Brain microvascular endothelial cell (primary cell): ENCODE measurements at regions not wholly inside any gene's neighbourhood (a gene's known extent, or its start where the extent isn't known, plus 50 kb on each side); places are given as distances from the start of the nearest gene placed in this dataset.

Experiments used
- DNase-seq: peaks from one replicate; pipeline ENCODE4 v3.0.0-alpha.2; 2020
- H3K27ac ChIP-seq: fragments of 250-450 bp; sonication (Bioruptor Pico); 2 replicates; pipeline ENCODE4 v1.5.1; 2020; ENCODE audit warnings: mild to moderate bottlenecking, moderate library complexity
- H3K27me3 ChIP-seq: fragments of 250-450 bp; sonication (Bioruptor Pico); replicated peaks from 2 replicates; pipeline ENCODE4 v1.5.1; 2020; ENCODE audit warnings: mild to moderate bottlenecking
- H3K36me3 ChIP-seq: fragments of 250-450 bp; sonication (Bioruptor Pico); replicated peaks from 2 replicates; pipeline ENCODE4 v1.5.1; 2020; ENCODE audit warnings: mild to moderate bottlenecking
- H3K4me3 ChIP-seq: 2 replicates; pipeline ENCODE4 v1.5.1; 2011; ENCODE audit warnings: low read depth, mild to moderate bottlenecking, control low read depth, low read length, moderate library complexity
- in situ Hi-C: cut with HindIII; loops from 2 replicates; pipeline ENCODE4 v1.10.0; 2017; ENCODE audit warnings: low sequenced_read_pairs, low pct_ligation_motif_present
- TF ChIP-seq, protein P1 (sequence below): IDR thresholded peaks from 2 replicates; pipeline ENCODE4 v1.5.1; 2011; ENCODE audit warnings: low read depth, mild to moderate bottlenecking, moderate library complexity, low read length, control low read depth, inconsistent platforms; ENCODE audit errors: missing control alignments

DNA sequence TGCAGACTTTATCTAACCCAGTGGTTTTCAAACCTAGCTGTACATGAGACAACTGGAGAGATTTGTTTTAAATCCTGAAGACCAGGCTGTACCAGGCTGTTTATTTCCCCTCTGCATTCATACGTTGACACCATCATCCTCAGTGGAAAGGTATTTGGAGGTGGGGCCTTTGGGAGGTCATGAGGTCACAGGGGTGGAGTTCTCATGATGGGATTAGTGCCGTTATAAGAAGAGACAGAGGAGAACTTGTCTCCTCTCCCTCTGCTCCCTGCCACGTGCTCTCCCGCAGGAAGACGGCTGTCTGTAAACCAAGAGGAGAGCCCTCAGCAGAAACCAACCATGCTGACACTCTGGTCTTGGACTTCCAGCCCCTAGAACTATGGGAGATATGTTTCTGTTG, 165.4 kb downstream of the ADSS2 start:
- TF ChIP-seq, protein P1, sequence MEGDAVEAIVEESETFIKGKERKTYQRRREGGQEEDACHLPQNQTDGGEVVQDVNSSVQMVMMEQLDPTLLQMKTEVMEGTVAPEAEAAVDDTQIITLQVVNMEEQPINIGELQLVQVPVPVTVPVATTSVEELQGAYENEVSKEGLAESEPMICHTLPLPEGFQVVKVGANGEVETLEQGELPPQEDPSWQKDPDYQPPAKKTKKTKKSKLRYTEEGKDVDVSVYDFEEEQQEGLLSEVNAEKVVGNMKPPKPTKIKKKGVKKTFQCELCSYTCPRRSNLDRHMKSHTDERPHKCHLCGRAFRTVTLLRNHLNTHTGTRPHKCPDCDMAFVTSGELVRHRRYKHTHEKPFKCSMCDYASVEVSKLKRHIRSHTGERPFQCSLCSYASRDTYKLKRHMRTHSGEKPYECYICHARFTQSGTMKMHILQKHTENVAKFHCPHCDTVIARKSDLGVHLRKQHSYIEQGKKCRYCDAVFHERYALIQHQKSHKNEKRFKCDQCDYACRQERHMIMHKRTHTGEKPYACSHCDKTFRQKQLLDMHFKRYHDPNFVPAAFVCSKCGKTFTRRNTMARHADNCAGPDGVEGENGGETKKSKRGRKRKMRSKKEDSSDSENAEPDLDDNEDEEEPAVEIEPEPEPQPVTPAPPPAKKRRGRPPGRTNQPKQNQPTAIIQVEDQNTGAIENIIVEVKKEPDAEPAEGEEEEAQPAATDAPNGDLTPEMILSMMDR, result no peak

DNA sequence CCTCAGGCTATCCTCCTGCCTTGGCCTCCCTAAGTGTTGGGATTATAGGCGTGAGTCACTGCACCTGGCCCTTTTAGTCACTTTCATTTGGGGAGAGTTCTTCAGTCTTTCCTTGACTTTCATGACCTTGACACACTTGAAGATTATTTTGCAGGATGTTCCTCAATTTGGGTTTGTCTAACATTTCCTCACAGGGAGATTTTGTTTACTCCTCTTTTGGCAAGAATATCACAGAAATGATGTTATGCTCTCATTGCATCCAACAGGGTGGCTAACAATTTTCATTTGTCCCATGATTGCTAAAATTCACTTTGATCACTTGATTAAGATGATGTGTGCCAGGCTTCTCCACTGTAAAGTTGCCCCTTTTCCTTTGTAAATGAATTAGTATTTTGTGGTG, 164.0 kb downstream of the ADSS2 start:
- in situ Hi-C loops, result no loop called here
- H3K4me3 ChIP-seq, result no peak overlapping the region

More for the DNA sequence above, 165.4 kb downstream of the ADSS2 start:
- Histone ChIP-seq H3K4me3 (no peak overlapping the region), H3K36me3 (no peaks in the 10 kb centered on the region), H3K27me3 (no peaks in the 10 kb centered on the region), H3K27ac (no peak overlapping the region)
- in situ Hi-C loops, result no loop called here
- no peak for DNase-seq

DNA sequence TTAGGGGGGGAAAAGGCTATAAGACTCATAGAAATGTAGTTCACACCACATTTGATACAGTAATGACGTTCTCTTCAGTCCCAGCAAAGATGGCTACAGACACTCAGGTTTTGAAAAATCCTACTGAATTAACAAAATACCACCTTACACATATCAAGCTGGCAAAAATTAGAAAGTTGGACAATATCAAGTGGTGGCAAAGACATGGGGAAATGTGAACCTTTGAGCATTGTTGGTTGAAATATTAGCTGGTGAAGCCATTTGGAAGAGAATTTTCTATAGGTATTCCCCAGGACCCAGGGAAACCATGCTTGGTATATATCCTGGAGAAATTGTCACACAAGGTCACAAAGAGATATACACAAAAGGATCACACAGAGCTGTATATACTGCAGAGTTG, 163.0 kb downstream of the ADSS2 start:
- Histone ChIP-seq H3K27ac (no peak overlapping the region), H3K27me3 (no peaks in the 10 kb centered on the region), H3K4me3 (no peak overlapping the region), H3K36me3 (no peaks in the 10 kb centered on the region)
- in situ Hi-C loops, result no loop called here
- TF ChIP-seq, protein P1, result no peak
- no peak for DNase-seq

More for the DNA sequence above, 164.0 kb downstream of the ADSS2 start:
- H3K36me3 ChIP-seq, result no peaks in the 10 kb centered on the region
- no peak overlapping the region for H3K27ac ChIP-seq
- H3K27me3 ChIP-seq, result no peaks in the 10 kb centered on the region
- DNase-seq, result no peak
- TF ChIP-seq, protein P1, result no peak

DNA sequence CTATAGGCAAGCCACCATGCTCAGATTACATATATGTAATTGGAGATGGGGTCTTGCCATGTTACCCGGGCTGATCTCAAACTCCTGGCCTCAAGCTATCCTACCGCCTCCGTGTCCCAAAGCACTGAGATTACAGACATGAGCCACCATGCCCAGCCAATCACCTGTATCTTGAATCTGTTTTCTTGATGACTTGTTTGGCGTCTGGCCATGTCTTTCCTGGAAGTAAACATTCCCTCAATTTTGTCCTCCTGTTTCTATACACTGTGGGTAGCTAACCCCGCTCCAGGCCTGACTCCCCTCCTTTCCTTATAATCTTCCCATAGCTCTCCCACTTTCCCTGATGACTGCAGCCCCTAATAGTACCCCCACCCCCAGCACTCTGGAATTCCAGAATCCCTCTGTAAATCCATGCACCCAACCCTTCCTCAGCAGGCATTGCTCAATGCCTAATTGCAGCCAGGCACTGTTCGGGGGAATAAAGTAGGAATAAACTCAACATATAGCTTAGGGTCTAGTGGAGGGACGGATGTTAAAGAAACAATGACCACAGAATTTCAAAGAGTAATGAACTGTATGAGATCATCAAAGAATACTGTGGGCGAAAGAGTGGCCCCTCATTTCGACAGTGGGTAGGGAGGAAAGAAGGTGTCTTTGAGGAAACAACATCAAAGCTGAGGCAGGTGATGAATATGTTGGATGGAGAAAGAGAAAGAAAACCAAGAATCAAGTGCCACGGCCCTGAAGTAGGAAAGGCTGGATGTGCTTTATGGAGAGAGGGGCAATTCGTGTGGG, 161.5 kb downstream of the ADSS2 start:
- Histone ChIP-seq H3K4me3 (no peak overlapping the region), H3K27me3 (no peaks in the 10 kb centered on the region), H3K27ac (no peak overlapping the region), H3K36me3 (no peaks in the 10 kb centered on the region)
- in situ Hi-C loops, result no loop called here
- DNase-seq, result no peak
- TF ChIP-seq, protein P1, result no peak

DNA sequence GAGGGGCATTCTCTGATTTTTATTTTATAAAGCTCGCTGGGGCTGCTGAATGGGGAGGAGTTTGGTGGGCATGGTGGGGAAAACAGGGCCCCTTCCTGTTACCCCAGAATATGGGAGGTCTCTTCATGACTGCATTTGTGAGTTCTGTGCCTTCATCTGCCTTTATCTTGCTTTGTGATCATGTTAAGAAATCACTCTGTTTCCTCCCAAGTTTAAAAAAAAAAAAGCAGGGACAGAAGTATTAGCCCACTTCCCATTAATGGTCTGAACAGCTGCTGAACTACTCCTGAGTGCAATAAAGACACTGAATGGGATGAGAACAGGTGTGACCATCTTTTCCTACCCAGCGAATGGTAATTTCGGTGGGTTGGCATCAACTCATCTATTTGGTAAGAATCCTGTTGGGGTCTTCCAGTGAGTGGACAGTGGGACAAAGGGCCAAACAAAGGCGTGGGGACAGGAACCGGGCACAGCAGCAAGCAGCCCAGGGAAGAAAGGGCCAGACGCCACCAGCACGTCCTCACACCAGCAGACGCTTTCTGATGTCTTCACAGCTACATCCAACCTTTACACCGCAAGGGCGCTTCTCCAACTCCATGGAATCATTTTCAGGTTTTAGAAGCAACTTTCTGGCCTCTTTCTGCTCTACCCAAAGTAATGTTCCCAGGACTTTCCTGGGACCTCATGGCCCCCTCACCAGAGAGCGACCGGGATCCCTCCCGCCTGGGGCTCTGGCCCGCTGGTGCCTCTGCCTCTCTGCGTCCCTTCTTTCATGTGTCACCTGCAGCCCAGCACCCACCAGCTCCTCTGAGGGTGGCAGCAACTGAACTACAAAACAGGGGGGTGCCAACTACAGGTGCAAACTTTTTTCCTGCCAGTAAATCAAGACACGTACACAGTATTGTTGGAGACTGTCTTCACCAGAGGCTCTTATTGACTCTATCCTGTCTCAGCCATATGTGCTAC, 160.2 kb downstream of the ADSS2 start:
- TF ChIP-seq, protein P1, result no peak
- in situ Hi-C loops, result no loop called here
- Histone ChIP-seq H3K27ac (no peak overlapping the region), H3K4me3 (no peak overlapping the region), H3K36me3 (no peaks in the 10 kb centered on the region), H3K27me3 (no peaks in the 10 kb centered on the region)
- no peak for DNase-seq
